G401 (cell line): ENCODE measurements at regions not wholly inside any gene's neighbourhood (a gene's known extent, or its start where the extent isn't known, plus 50 kb on each side); places are given as distances from the start of the nearest gene placed in this dataset.
A peak's percentile ranks its signal among the peaks of the same experiment; 100 is the strongest.

Experiments used
- DNase-seq: peaks from one replicate; pipeline ENCODE4 v3.0.0-alpha.2; 2015; ENCODE audit warnings: low spot score
- in situ Hi-C: cut with HindIII; loops from 2 replicates; pipeline ENCODE4 v1.10.0; 2016; ENCODE audit warnings: low sequenced_read_pairs, mixed read lengths

- in situ Hi-C loops: no loop called here
- DNase-seq: no peak
Observed at GRCh38 chrY:7467796-7468520, 556.4 kb upstream of the AMELY start.

- no peak for DNase-seq
- in situ Hi-C loops: no loop called here
Observed at GRCh38 chrY:7465185-7465621, 553.7 kb upstream of the AMELY start.

GRCh38 chrY:7464742-7465141, 553.2 kb upstream of the AMELY start:
- DNase-seq: no peak
- in situ Hi-C loops: no loop called here

GRCh38 chrY:7463711-7464110, 552.2 kb upstream of the AMELY start:
- in situ Hi-C loops: no loop called here
- no peak for DNase-seq

- DNase-seq: no peak
Observed at GRCh38 chrY:7463196-7463595, 551.6 kb upstream of the AMELY start.

GRCh38 chrY:7462657-7463056, 551.1 kb upstream of the AMELY start:
- no peak for DNase-seq
- in situ Hi-C loops: no loop called here

More at GRCh38 chrY:7463196-7463595, 551.6 kb upstream of the AMELY start:
- in situ Hi-C loops: no loop called here

- in situ Hi-C loops: no loop called here
- DNase-seq: no peak
Observed at GRCh38 chrY:7461873-7462525, 550.4 kb upstream of the AMELY start.

- in situ Hi-C loops: no loop called here
- DNase-seq: no peak
Observed at GRCh38 chrY:7459802-7460201, 548.2 kb upstream of the AMELY start.

- in situ Hi-C loops: no loop called here
- no peak for DNase-seq
Observed at GRCh38 chrY:7458301-7459078, 546.9 kb upstream of the AMELY start.

- no peak for DNase-seq
- in situ Hi-C loops: no loop called here
Observed at GRCh38 chrY:7457286-7458015, 545.9 kb upstream of the AMELY start.

- in situ Hi-C loops: no loop called here
Observed at GRCh38 chrY:7455626-7456025, 544.1 kb upstream of the AMELY start.

GRCh38 chrY:7453336-7453735, 541.8 kb upstream of the AMELY start:
- in situ Hi-C loops: no loop called here

More at GRCh38 chrY:7455626-7456025, 544.1 kb upstream of the AMELY start:
- DNase-seq: no peak

GRCh38 chrY:7452246-7452645, 540.7 kb upstream of the AMELY start:
- in situ Hi-C loops: no loop called here
- no peak for DNase-seq

More at GRCh38 chrY:7453336-7453735, 541.8 kb upstream of the AMELY start:
- DNase-seq: no peak

GRCh38 chrY:7449860-7450259, 538.3 kb upstream of the AMELY start:
- in situ Hi-C loops: no loop called here
- no peak for DNase-seq

GRCh38 chrY:7448687-7449086, 537.1 kb upstream of the AMELY start:
- DNase-seq: no peak
- in situ Hi-C loops: no loop called here

GRCh38 chrY:7447881-7448516, 536.4 kb upstream of the AMELY start:
- in situ Hi-C loops: no loop called here
- DNase-seq: no peak

- in situ Hi-C loops: no loop called here
- no peak for DNase-seq
Observed at GRCh38 chrY:7444141-7444540, 532.6 kb upstream of the AMELY start.

- DNase-seq: peak; percentile 69
- in situ Hi-C loops: no loop called here
Observed at GRCh38 chrY:7440796-7441530, 529.4 kb upstream of the AMELY start.
